ENCODE measurements at regions not wholly inside any gene's neighbourhood (a gene's known extent, or its start where the extent isn't known, plus 50 kb on each side); places are given as distances from the start of the nearest gene placed in this dataset.

DNA sequence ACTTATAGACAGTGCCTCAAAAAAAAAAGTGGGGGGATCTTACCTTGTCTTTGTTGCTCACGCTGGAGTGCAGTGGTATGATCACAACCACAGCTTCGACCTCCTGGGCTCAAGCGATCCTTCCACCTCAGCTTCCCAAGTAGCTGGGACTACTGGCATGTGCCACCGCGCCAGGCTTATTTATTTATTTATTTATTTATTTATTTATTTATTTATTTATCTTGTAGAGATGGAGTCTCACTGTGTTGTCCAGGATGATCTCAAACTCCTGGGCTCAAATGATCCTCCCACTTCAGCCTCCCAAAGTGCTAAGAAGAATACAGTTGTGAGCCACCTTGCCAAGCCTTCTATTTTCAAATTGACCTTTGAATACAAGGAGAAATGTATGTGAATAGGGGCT is 553.0 kb upstream of the BTBD3 start:
- TF ChIP-seq CTCF (IDR thresholded peaks at IDR 0.05): no peak
- TF ChIP-seq POLR2A (IDR thresholded peaks at IDR 0.05): no peak

All from sigmoid colon (tissue), 3 donors.